ENCODE measurements at regions not wholly inside any gene's neighbourhood (a gene's known extent, or its start where the extent isn't known, plus 50 kb on each side); places are given as distances from the start of the nearest gene placed in this dataset.

- DNase-seq (ENCODE audit: low read depth), result no peak
- H3K4me3 ChIP-seq (ENCODE audit: low read length), result no peak overlapping the region
- no peak for TF ChIP-seq CTCF (conservative IDR thresholded peaks at IDR 0.05; ENCODE audit: low read depth, low read length)
Measured at GRCh38 chr11:10392095-10393079, 62.7 kb upstream of the AMPD3 start.

- DNase-seq (ENCODE audit: low read depth), result no peak
- no peak for TF ChIP-seq CTCF (conservative IDR thresholded peaks at IDR 0.05; ENCODE audit: low read depth, low read length)
- H3K4me3 ChIP-seq (ENCODE audit: low read length), result no peak overlapping the region
Measured at GRCh38 chr11:10394229-10395101, 60.6 kb upstream of the AMPD3 start.

- no peak overlapping the region for H3K4me3 ChIP-seq (ENCODE audit: low read length)
- no peak for TF ChIP-seq CTCF (conservative IDR thresholded peaks at IDR 0.05; ENCODE audit: low read depth, low read length)
- DNase-seq (ENCODE audit: low read depth), result no peak
Measured at GRCh38 chr11:10395166-10395897, 59.7 kb upstream of the AMPD3 start.

GRCh38 chr11:10396771-10397170 is 58.3 kb upstream of the AMPD3 start:
- no peak for DNase-seq (ENCODE audit: low read depth)
- TF ChIP-seq CTCF (conservative IDR thresholded peaks at IDR 0.05; ENCODE audit: low read depth, low read length), result no peak
- no peak overlapping the region for H3K4me3 ChIP-seq (ENCODE audit: low read length)

GRCh38 chr11:10397226-10397987 is 57.7 kb upstream of the AMPD3 start:
- DNase-seq (ENCODE audit: low read depth), result no peak
- no peak for TF ChIP-seq CTCF (conservative IDR thresholded peaks at IDR 0.05; ENCODE audit: low read depth, low read length)
- H3K4me3 ChIP-seq (ENCODE audit: low read length), result no peak overlapping the region

- no peak for TF ChIP-seq CTCF (conservative IDR thresholded peaks at IDR 0.05; ENCODE audit: low read depth, low read length)
- H3K4me3 ChIP-seq (ENCODE audit: low read length), result no peak overlapping the region
- DNase-seq (ENCODE audit: low read depth), result no peak
Measured at GRCh38 chr11:10398525-10398924, 56.5 kb upstream of the AMPD3 start.

All from retinal pigment epithelial cell (primary cell).